ENCODE measurements at regions not wholly inside any gene's neighbourhood (a gene's known extent, or its start where the extent isn't known, plus 50 kb on each side); places are given as distances from the start of the nearest gene placed in this dataset.

DNA sequence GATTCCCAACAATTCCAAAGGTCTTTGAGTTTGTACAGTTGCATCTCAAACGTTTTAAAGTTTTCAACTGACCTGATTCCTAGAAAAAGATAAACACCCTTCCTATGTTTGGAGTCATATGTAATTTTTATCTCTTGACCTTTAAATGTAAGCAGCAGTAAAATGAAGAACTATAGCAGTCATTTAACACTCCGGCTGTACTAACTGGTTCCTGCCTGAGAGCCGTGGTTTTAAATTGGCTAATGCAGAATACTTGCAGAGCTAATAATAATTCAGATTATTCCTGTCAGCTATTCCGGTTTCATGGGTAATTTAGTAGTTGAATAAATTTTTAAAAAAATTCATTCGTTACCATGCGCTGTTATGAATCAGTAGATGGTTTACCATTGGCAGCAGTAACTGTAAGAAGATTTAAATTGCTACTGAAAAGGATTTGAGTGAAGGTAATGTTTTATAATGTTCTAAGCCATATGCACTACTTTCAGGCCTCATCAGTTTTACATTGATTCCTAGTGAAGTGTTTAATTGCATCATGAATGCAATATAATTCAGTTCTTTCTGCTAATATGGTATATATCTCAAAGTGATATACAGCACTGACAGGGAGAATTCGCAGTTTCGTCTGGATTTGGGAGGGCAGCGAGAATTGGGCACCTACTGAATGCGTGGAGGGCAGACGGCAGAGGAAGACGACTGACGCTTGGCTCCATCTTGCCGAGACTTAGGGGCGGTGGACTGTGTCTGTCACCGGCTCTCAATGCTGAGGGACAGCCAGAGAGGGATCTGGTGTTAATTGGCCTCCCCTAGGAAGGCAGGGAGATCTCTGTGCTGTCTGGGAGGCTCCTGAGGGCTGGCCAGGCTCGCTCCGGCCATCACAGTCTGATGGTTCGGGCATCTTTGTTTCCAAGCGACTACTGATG is 217.7 kb downstream of the PHETA1 start:
- H3K4me3 ChIP-seq = no peak overlapping the region
- H3K27ac ChIP-seq = no peak overlapping the region
- peaks cover 0 to 15% (median 0%) of the 10 kb centered on the region in 4 donors for H3K4me1 ChIP-seq
- 75 to 77% methylated on average over 20 of the region's 20 CpGs for WGBS, 2 donors
- H3K36me3 ChIP-seq = no peaks in the 10 kb centered on the region
- H3K27me3 ChIP-seq = peaks cover 0 to 6% of the 10 kb centered on the region in 2 donors
- no peak for TF ChIP-seq EP300 (IDR thresholded peaks at IDR 0.05)
- TF ChIP-seq, protein P1, sequence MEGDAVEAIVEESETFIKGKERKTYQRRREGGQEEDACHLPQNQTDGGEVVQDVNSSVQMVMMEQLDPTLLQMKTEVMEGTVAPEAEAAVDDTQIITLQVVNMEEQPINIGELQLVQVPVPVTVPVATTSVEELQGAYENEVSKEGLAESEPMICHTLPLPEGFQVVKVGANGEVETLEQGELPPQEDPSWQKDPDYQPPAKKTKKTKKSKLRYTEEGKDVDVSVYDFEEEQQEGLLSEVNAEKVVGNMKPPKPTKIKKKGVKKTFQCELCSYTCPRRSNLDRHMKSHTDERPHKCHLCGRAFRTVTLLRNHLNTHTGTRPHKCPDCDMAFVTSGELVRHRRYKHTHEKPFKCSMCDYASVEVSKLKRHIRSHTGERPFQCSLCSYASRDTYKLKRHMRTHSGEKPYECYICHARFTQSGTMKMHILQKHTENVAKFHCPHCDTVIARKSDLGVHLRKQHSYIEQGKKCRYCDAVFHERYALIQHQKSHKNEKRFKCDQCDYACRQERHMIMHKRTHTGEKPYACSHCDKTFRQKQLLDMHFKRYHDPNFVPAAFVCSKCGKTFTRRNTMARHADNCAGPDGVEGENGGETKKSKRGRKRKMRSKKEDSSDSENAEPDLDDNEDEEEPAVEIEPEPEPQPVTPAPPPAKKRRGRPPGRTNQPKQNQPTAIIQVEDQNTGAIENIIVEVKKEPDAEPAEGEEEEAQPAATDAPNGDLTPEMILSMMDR (IDR thresholded peaks at IDR 0.05) = no peak
- TF ChIP-seq POLR2A (IDR thresholded peaks at IDR 0.05) = no peak
- H3K9me3 ChIP-seq = no peaks in the 10 kb centered on the region
- DNase-seq (ENCODE audit: low spot score in 2 of 2) = no peak

GRCh38 chr12:111150360-111150759 is 218.5 kb downstream of the PHETA1 start:
- TF ChIP-seq POLR2A (IDR thresholded peaks at IDR 0.05) (no peak), EP300 (IDR thresholded peaks at IDR 0.05) (no peak)
- TF ChIP-seq, protein P1 (IDR thresholded peaks at IDR 0.05) = no peak
- no peaks in the 10 kb centered on the region for H3K36me3 ChIP-seq
- H3K27ac ChIP-seq = no peak overlapping the region
- no peaks in the 10 kb centered on the region for H3K9me3 ChIP-seq
- peaks cover 0 to 6% of the 10 kb centered on the region in 2 donors for H3K27me3 ChIP-seq
- H3K4me3 ChIP-seq = no peak overlapping the region
- WGBS, 2 donors = 6 to 8% methylated on average over 7 of the region's 7 CpGs
- DNase-seq (ENCODE audit: low spot score in 2 of 2) = no peak
- H3K4me1 ChIP-seq = peaks cover 0 to 7% (median 0%) of the 10 kb centered on the region in 4 donors

GRCh38 chr12:111149299-111149698 is 219.6 kb downstream of the PHETA1 start:
- Histone ChIP-seq H3K27me3 (peaks cover 0 to 3% of the 10 kb centered on the region in 2 donors), H3K27ac (no peak overlapping the region), H3K4me3 (no peak overlapping the region), H3K36me3 (no peaks in the 10 kb centered on the region), H3K4me1 (peaks cover 0 to 7% (median 0%) of the 10 kb centered on the region in 4 donors), H3K9me3 (no peaks in the 10 kb centered on the region)
- WGBS, 2 donors = 65 to 66% methylated on average over 4 of the region's 4 CpGs
- TF ChIP-seq POLR2A (IDR thresholded peaks at IDR 0.05) (no peak), EP300 (IDR thresholded peaks at IDR 0.05) (no peak)
- TF ChIP-seq, protein P1 (IDR thresholded peaks at IDR 0.05) = no peak
- DNase-seq (ENCODE audit: low spot score in 2 of 2) = no peak

DNA sequence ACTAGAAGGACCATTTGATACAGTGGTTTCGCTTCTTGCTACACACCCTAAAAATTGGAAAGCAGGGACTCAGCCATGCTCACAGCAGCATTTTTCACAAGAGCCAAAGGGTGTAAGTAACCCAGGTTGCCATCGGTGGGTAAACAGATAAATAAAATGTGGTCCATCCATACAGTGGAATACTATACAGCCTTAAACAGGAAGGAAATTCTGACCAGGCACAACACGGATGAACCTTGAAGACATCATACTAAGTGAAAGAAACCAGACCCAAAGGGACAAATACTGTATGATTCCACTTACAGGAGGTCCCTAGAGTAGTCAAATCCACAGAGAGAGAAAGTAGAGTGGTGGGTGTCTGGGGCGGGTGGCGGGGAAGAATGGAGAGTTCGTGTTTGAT is 220.9 kb downstream of the PHETA1 start:
- H3K9me3 ChIP-seq = no peaks in the 10 kb centered on the region
- H3K27me3 ChIP-seq = no peaks in the 10 kb centered on the region
- WGBS, 2 donors = 96 to 98% methylated on average over 6 of the region's 6 CpGs
- no peaks in the 10 kb centered on the region for H3K36me3 ChIP-seq
- no peak overlapping the region for H3K4me3 ChIP-seq
- H3K27ac ChIP-seq = no peak overlapping the region
- H3K4me1 ChIP-seq = peaks cover 0 to 7% (median 0%) of the 10 kb centered on the region in 4 donors
- no peak for DNase-seq (ENCODE audit: low spot score in 2 of 2)
- TF ChIP-seq EP300 (IDR thresholded peaks at IDR 0.05) (no peak), POLR2A (IDR thresholded peaks at IDR 0.05) (no peak)
- TF ChIP-seq, protein P1 (IDR thresholded peaks at IDR 0.05) = no peak

DNA sequence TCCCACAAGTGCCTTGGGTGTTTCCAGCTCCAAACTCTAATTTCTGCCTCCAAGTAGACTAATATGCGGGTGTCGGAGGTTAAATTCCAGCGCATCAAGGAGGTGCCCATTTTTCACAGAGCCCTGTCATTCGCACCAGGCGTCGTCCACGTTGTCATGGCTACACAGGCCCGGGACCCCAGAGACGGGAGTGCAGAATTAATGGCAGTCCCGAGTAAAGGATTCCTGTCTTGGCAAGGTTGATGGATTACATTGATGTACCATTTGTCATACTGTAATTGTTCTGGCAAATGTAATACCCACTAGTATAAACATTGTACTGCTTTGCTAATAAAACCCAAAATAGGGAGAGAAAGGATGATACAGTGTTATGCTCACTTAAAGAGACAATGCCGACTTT is 222.9 kb upstream of the MYL2 start:
- 41 to 49% methylated on average over 11 of the region's 11 CpGs for WGBS, 2 donors
- TF ChIP-seq POLR2A (IDR thresholded peaks at IDR 0.05) (no peak), EP300 (IDR thresholded peaks at IDR 0.05) (no peak)
- TF ChIP-seq, protein P1 (IDR thresholded peaks at IDR 0.05) = no peak
- no peak overlapping the region for H3K27ac ChIP-seq

More for the DNA sequence above, 222.9 kb upstream of the MYL2 start:
- Histone ChIP-seq H3K36me3 (no peaks in the 10 kb centered on the region), H3K27me3 (no peaks in the 10 kb centered on the region), H3K4me1 (no peaks in the 10 kb centered on the region), H3K4me3 (no peak overlapping the region), H3K9me3 (no peaks in the 10 kb centered on the region)
- no peak for DNase-seq (ENCODE audit: low spot score in 2 of 2)
